SK-N-SH treated with all-trans-retinoic acid at 6 μM for 48 hours (cell line): ENCODE measurements at regions not wholly inside any gene's neighbourhood (a gene's known extent, or its start where the extent isn't known, plus 50 kb on each side); places are given as distances from the start of the nearest gene placed in this dataset.

Experiments
- ARNTL ChIP-seq: fragments of 450-650 bp; formaldehyde crosslinking; IDR thresholded peaks from 2 replicates; pipeline ENCODE4 v1.5.0; 2020; ENCODE audit warnings: low read depth, mild to moderate bottlenecking, moderate library complexity, borderline replicate concordance
- BACH2 ChIP-seq: fragments of 250-450 bp; sonication (Bioruptor Pico); IDR thresholded peaks from 2 replicates; pipeline ENCODE4 v1.9.0; 2021; ENCODE audit warnings: mild to moderate bottlenecking, borderline replicate concordance
- CSDC2 ChIP-seq: fragments of 250-450 bp; sonication (Bioruptor Pico); IDR thresholded peaks from 2 replicates; pipeline ENCODE4 v1.5.0; 2020; ENCODE audit warnings: mild to moderate bottlenecking, moderate library complexity
- ESRRG ChIP-seq: fragments of 250-450 bp; sonication (Bioruptor Pico); IDR thresholded peaks from 2 replicates; pipeline ENCODE4 v1.6.1; 2021; ENCODE audit warnings: mild to moderate bottlenecking
- OSR1 ChIP-seq: fragments of 250-450 bp; sonication (Bioruptor Pico); IDR thresholded peaks from 2 replicates; pipeline ENCODE4 v1.8.0; 2022; ENCODE audit warnings: moderate library complexity, mild to moderate bottlenecking, inconsistent platforms
- PPARA ChIP-seq: fragments of 250-450 bp; sonication (Bioruptor Pico); IDR thresholded peaks from 2 replicates; pipeline ENCODE4 v1.5.0; 2020; ENCODE audit warnings: mild to moderate bottlenecking, borderline replicate concordance
- SNAI2 ChIP-seq: fragments of 250-450 bp; sonication (Bioruptor Pico); IDR thresholded peaks from 2 replicates; pipeline ENCODE4 v1.5.0; 2020; ENCODE audit warnings: mild to moderate bottlenecking, moderate library complexity
- TOX ChIP-seq: fragments of 250-450 bp; sonication (Bioruptor Pico); IDR thresholded peaks from 2 replicates; pipeline ENCODE4 v1.8.0; 2021; ENCODE audit warnings: mild to moderate bottlenecking, moderate library complexity, borderline replicate concordance
- ZC3H10 ChIP-seq: fragments of 250-450 bp; sonication (Bioruptor Pico); IDR thresholded peaks from 2 replicates; pipeline ENCODE4 v1.5.1; 2021; ENCODE audit warnings: mild to moderate bottlenecking, moderate library complexity
- ZFP3 ChIP-seq: fragments of 250-450 bp; sonication (Bioruptor Pico); IDR thresholded peaks from 2 replicates; pipeline ENCODE4 v1.5.0; 2020; ENCODE audit warnings: mild to moderate bottlenecking, moderate library complexity
- ZNF565 ChIP-seq: fragments of 450-650 bp; formaldehyde crosslinking; conservative IDR thresholded peaks from 2 replicates; pipeline ENCODE4 v1.5.0; 2020; ENCODE audit warnings: low read depth, mild to moderate bottlenecking, moderate library complexity
- ZNF70 ChIP-seq: fragments of 450-650 bp; formaldehyde crosslinking; IDR thresholded peaks from 2 replicates; pipeline ENCODE4 v1.5.0; 2020; ENCODE audit warnings: mild to moderate bottlenecking, moderate library complexity
- TF ChIP-seq, protein P1 (sequence below): fragments of 250-450 bp; sonication (Bioruptor Pico); IDR thresholded peaks from 2 replicates; pipeline ENCODE4 v1.5.1; 2021; ENCODE audit warnings: mild to moderate bottlenecking, moderate library complexity
- TF ChIP-seq, protein P2 (sequence below): fragments of 250-450 bp; sonication (Bioruptor Pico); IDR thresholded peaks from 2 replicates; pipeline ENCODE4 v1.5.1; 2020; ENCODE audit warnings: low read depth, mild to moderate bottlenecking, moderate library complexity

DNA sequence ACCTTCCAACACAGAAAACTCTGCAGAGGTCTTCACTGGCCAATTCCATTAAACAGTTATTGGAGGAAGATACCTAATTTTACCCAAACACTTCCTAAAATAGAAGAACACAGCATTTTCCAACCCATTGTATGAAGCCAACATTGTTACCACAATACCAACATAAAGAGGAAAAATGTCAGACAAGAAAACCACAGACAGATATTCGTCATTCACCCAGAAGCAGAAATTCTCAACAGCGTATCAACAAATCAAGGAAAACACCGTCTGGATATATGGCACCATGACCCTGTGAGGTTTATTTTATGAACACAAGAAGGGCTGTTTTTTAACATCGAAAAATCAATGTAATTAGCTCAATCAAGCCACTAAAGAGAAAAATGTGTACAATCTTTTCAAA, 255.6 kb downstream of the ASMT start:
- TF ChIP-seq, protein P1, sequence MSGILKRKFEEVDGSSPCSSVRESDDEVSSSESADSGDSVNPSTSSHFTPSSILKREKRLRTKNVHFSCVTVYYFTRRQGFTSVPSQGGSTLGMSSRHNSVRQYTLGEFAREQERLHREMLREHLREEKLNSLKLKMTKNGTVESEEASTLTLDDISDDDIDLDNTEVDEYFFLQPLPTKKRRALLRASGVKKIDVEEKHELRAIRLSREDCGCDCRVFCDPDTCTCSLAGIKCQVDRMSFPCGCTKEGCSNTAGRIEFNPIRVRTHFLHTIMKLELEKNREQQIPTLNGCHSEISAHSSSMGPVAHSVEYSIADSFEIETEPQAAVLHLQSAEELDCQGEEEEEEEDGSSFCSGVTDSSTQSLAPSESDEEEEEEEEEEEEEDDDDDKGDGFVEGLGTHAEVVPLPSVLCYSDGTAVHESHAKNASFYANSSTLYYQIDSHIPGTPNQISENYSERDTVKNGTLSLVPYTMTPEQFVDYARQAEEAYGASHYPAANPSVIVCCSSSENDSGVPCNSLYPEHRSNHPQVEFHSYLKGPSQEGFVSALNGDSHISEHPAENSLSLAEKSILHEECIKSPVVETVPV (CRISPR knock-in tag): no peak
- TF ChIP-seq ZNF70 (no peak), ZC3H10 (no peak), ZNF565 (CRISPR knock-in tag) (no peak), BACH2 (CRISPR knock-in tag) (no peak), SNAI2 (CRISPR knock-in tag) (no peak), CSDC2 (CRISPR knock-in tag) (no peak), OSR1 (no peak), ESRRG (CRISPR knock-in tag) (no peak), ZFP3 (CRISPR knock-in tag) (no peak), ARNTL (CRISPR knock-in tag) (no peak), PPARA (CRISPR knock-in tag) (no peak), TOX (no peak)
- TF ChIP-seq, protein P2, sequence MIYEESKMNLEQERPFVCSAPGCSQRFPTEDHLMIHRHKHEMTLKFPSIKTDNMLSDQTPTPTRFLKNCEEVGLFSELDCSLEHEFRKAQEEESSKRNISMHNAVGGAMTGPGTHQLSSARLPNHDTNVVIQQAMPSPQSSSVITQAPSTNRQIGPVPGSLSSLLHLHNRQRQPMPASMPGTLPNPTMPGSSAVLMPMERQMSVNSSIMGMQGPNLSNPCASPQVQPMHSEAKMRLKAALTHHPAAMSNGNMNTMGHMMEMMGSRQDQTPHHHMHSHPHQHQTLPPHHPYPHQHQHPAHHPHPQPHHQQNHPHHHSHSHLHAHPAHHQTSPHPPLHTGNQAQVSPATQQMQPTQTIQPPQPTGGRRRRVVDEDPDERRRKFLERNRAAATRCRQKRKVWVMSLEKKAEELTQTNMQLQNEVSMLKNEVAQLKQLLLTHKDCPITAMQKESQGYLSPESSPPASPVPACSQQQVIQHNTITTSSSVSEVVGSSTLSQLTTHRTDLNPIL (CRISPR knock-in tag): no peak
